Neuronal stem cell (in vitro differentiated cells): ENCODE measurements at regions not wholly inside any gene's neighbourhood (a gene's known extent, or its start where the extent isn't known, plus 50 kb on each side); places are given as distances from the start of the nearest gene placed in this dataset.
A peak's percentile ranks its signal among the peaks of the same experiment; 100 is the strongest.

Experiments
- DNase-seq: peaks from one replicate; pipeline ENCODE4 v3.0.0-alpha.2; 2013; ENCODE audit warnings: low spot score
- H2AFZ ChIP-seq: one replicate; pipeline ENCODE4 v1.6.1; 2013; ENCODE audit warnings: mild to moderate bottlenecking, low read length, inconsistent platforms
- H2AK5ac ChIP-seq: 2 replicates; pipeline ENCODE4 v1.6.1; 2013; ENCODE audit warnings: low read depth, mild to moderate bottlenecking, inconsistent platforms, low read length, moderate library complexity, mixed read lengths
- H2BK120ac ChIP-seq: 2 replicates; pipeline ENCODE4 v1.6.1; 2013; ENCODE audit warnings: low read depth, mild to moderate bottlenecking, inconsistent platforms, low read length, moderate library complexity, mixed read lengths
- H2BK12ac ChIP-seq: one replicate; pipeline ENCODE4 v1.6.1; 2013; ENCODE audit warnings: low read length, inconsistent platforms
- H2BK15ac ChIP-seq: 2 replicates; pipeline ENCODE4 v1.6.1; 2013; ENCODE audit warnings: mild to moderate bottlenecking, low read length, inconsistent platforms, mixed read lengths
- H2BK5ac ChIP-seq: one replicate; pipeline ENCODE4 v1.6.1; 2013; ENCODE audit warnings: inconsistent platforms, mild to moderate bottlenecking, low read length, moderate library complexity
- H3K14ac ChIP-seq: one replicate; pipeline ENCODE4 v1.6.1; 2013; ENCODE audit warnings: low read length, inconsistent platforms
- H3K18ac ChIP-seq: 2 replicates; pipeline ENCODE4 v1.6.1; 2013; ENCODE audit warnings: low read length, inconsistent platforms
- H3K23ac ChIP-seq: 2 replicates; pipeline ENCODE4 v1.6.1; 2013; ENCODE audit warnings: low read depth, mild to moderate bottlenecking, mixed read lengths, low read length, inconsistent platforms; ENCODE audit not compliant: poor library complexity
- H3K27ac ChIP-seq: replicated peaks from 3 replicates; pipeline ENCODE4 v1.5.1; 2013; ENCODE audit warnings: low read length, inconsistent platforms
- H3K27me3 ChIP-seq, 3 experiments: 2 replicates each; pipeline ENCODE4 v1.6.1; 2013; ENCODE audit warnings: low read length in 3 of 3, mild to moderate bottlenecking in 2 of 3, inconsistent platforms in 1 of 3, low read depth in 1 of 3, mixed read lengths in 1 of 3, moderate library complexity in 1 of 3; ENCODE audit not compliant: control insufficient read depth in 3 of 3, insufficient read depth in 3 of 3
- H3K36me3 ChIP-seq, 2 donors: replicated peaks in 1 of 2; 2 replicates each; pipeline ENCODE4 v1.6.1; 2013; ENCODE audit warnings: low read length in 2 of 2; ENCODE audit not compliant: control insufficient read depth in 2 of 2, insufficient read depth in 2 of 2
- H3K4ac ChIP-seq: 2 replicates; pipeline ENCODE4 v1.6.1; 2013; ENCODE audit warnings: inconsistent platforms, mild to moderate bottlenecking, low read length, moderate library complexity
- H3K4me1 ChIP-seq, 2 donors: 1 replicate in 1 of 2; 2 replicates in 1 of 2; pipeline ENCODE4 v1.6.1; 2013; ENCODE audit warnings: low read length in 2 of 2, low read depth in 1 of 2; ENCODE audit not compliant: control insufficient read depth in 2 of 2, insufficient read depth in 1 of 2
- H3K4me2 ChIP-seq: one replicate; pipeline ENCODE4 v1.6.1; 2013; ENCODE audit warnings: mild to moderate bottlenecking, low read length, inconsistent platforms; ENCODE audit not compliant: insufficient read depth, poor library complexity, severe bottlenecking
- H3K4me3 ChIP-seq, 2 donors: 2 replicates each; pipeline ENCODE4 v1.5.1; 2013; ENCODE audit warnings: low read length in 2 of 2, mild to moderate bottlenecking in 2 of 2, inconsistent platforms in 1 of 2, moderate library complexity in 1 of 2
- H3K79me1 ChIP-seq: one replicate; pipeline ENCODE4 v1.6.1; 2013; ENCODE audit warnings: low read depth, mild to moderate bottlenecking, inconsistent platforms, low read length, moderate library complexity
- H3K9ac ChIP-seq: one replicate; pipeline ENCODE4 v1.6.1; 2013; ENCODE audit warnings: mild to moderate bottlenecking, low read depth, low read length, inconsistent platforms; ENCODE audit not compliant: poor library complexity
- H3K9me3 ChIP-seq, 2 donors: replicated peaks in 1 of 2; 2 replicates each; pipeline versions ENCODE3 to v1.6.1; 2013; ENCODE audit warnings: low read length in 2 of 2, mild to moderate bottlenecking in 2 of 2, inconsistent platforms in 1 of 2, low read depth in 1 of 2, mixed read lengths in 1 of 2, moderate library complexity in 1 of 2; ENCODE audit not compliant: control insufficient read depth in 2 of 2, insufficient read depth in 1 of 2
- H4K8ac ChIP-seq: one replicate; pipeline ENCODE4 v1.6.1; 2013; ENCODE audit warnings: low read depth, mild to moderate bottlenecking, inconsistent platforms, low read length, moderate library complexity
- H4K91ac ChIP-seq: one replicate; pipeline ENCODE4 v1.6.1; 2013; ENCODE audit warnings: low read length, low read depth, mild to moderate bottlenecking, inconsistent platforms; ENCODE audit not compliant: poor library complexity
- WGBS, 2 donors: extraction: QIAGEN DNeasy Blood & Tissue Kit; methylation state at CpG; one replicate each; pipeline ENCODE4 v1.1.7; 2013; ENCODE audit warnings: missing lambda C conversion rate in 2 of 2, mixed read lengths in 1 of 2; ENCODE audit not compliant: insufficient read length in 2 of 2, insufficient replicate concordance in 1 of 2; ENCODE audit errors: extremely low coverage in 2 of 2; 5-methylcytosine and 5-hydroxymethylcytosine counted together

DNA sequence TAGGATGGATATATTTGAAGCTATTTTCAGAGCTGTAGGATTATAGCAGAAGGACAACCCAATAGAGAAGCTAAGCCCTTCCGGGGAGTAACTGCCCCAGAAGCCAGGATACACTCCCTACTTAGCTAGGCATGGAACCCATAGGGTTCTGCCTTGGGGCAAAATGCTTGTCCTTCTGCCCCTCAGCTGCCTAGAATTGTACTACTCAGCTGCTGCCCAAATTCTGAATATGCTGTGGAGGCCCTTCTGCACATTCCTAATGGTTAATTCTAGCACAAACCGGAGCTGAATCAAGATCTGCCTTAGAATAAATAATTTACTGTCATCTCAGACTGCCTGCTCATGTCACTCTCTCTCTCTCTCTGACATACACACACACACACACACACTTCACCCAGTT lies 297.7 kb upstream of the VCX3A start:
- Histone ChIP-seq H2AK5ac (no peak overlapping the region), H3K27me3 (no peaks in the 10 kb centered on the region), H3K18ac (no peak overlapping the region), H3K14ac (no peak overlapping the region), H3K27ac (no peak overlapping the region), H2BK5ac (no peak overlapping the region), H4K8ac (no peak overlapping the region), H2BK12ac (no peak overlapping the region), H3K4me2 (no peak overlapping the region), H4K91ac (no peak overlapping the region), H3K4ac (no peak overlapping the region), H3K9ac (no peak overlapping the region), H2BK15ac (no peak overlapping the region), H3K4me3 (no peak overlapping the region), H3K36me3 (no peaks in the 10 kb centered on the region), H3K79me1 (no peaks in the 10 kb centered on the region), H3K23ac (no peak overlapping the region), H3K4me1 (peaks cover 0 to 3% of the 10 kb centered on the region in 2 donors), H2AFZ (no peak overlapping the region), H2BK120ac (no peak overlapping the region), H3K9me3 (no peaks in the 10 kb centered on the region)
- WGBS, 2 donors: no CpG with 5 or more reads among the region's 2 CpGs
- no peak for DNase-seq

GRCh38 chrX:6826856-6827255 lies 291.9 kb upstream of the VCX3A start:
- Histone ChIP-seq H3K4ac (no peak overlapping the region), H3K36me3 (no peaks in the 10 kb centered on the region), H3K27me3 (no peaks in the 10 kb centered on the region), H2BK5ac (no peak overlapping the region), H3K79me1 (no peaks in the 10 kb centered on the region), H3K23ac (no peak overlapping the region), H2BK15ac (no peak overlapping the region), H2AFZ (no peak overlapping the region), H3K4me3 (no peak overlapping the region), H4K8ac (no peak overlapping the region), H3K4me2 (no peak overlapping the region), H3K4me1 (no peaks in the 10 kb centered on the region), H2BK12ac (no peak overlapping the region), H3K18ac (no peak overlapping the region), H3K9ac (no peak overlapping the region), H2AK5ac (no peak overlapping the region), H2BK120ac (no peak overlapping the region), H3K9me3 (no peaks in the 10 kb centered on the region), H3K14ac (no peak overlapping the region), H4K91ac (no peak overlapping the region), H3K27ac (no peak overlapping the region)
- no CpG with 5 or more reads among the region's 3 CpGs for WGBS, 2 donors
- no peak for DNase-seq

DNA sequence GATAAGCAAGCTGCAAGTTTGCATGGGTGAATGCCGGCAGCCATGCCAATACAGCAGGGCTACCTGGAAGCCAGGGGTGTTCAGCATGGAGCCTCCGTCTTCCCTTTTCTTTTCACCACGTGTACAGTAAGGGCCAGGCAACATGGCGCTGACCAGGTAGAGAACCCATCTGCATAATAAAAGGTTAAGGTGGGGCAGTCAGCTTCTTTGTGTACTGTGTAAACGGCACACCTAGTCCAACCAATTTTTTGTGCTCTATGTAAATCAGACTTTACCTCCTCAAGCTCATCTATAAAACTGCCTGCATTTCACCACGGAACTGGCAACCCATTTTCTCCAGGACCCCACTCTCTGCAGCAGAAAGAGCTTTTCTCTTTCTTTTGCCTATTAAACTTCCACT lies 286.8 kb upstream of the VCX3A start:
- Histone ChIP-seq H2BK120ac (no peak overlapping the region), H3K9ac (no peak overlapping the region), H3K4ac (no peak overlapping the region), H3K36me3 (no peaks in the 10 kb centered on the region), H3K14ac (no peak overlapping the region), H3K4me3 (no peak overlapping the region), H3K18ac (no peak overlapping the region), H3K9me3 (no peaks in the 10 kb centered on the region), H4K91ac (no peak overlapping the region), H2BK12ac (no peak overlapping the region), H3K23ac (no peak overlapping the region), H4K8ac (no peak overlapping the region), H3K4me1 (no peaks in the 10 kb centered on the region), H3K27me3 (no peaks in the 10 kb centered on the region), H2BK15ac (no peak overlapping the region), H2AK5ac (no peak overlapping the region), H2BK5ac (no peak overlapping the region), H3K79me1 (no peaks in the 10 kb centered on the region), H2AFZ (no peak overlapping the region), H3K4me2 (no peak overlapping the region), H3K27ac (no peak overlapping the region)
- DNase-seq: no peak
- WGBS, 2 donors: no CpG with 5 or more reads among the region's 6 CpGs

DNA sequence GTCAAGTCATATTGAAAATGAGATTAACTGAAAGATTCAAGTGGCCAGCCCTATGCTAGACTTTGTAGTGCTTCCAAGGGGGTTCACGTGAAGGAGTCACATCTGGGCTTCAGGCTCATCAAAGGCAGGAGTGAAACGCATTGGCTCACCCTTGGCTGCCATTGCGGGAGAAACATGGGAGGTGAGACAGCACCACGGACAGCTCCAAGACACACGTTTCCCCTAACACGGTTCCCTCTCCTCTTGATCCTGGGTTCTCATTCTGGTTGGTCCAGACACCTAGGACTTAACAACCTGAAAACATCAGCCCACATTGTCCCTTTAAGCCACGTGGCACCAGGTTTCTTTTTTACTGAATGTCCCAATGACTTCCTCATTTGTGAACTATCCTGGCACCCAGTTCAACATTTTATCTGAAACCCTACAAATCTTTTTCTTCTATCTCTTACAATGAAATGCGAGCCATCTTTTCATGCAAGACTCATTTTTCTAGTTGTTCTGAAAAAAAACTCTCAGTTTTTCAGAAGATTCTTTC lies 279.0 kb upstream of the VCX3A start:
- H3K4me3 ChIP-seq: no peak overlapping the region
- no peak overlapping the region for H2AFZ ChIP-seq
- H3K36me3 ChIP-seq: no peaks in the 10 kb centered on the region
- no peak overlapping the region for H3K4me2 ChIP-seq
- H3K18ac ChIP-seq: no peak overlapping the region
- peak; percentile 2 for DNase-seq
- no peak overlapping the region for H3K23ac ChIP-seq
- no peak overlapping the region for H2BK120ac ChIP-seq
- no peak overlapping the region for H3K9ac ChIP-seq
- H2AK5ac ChIP-seq: no peak overlapping the region
- no peak overlapping the region for H3K4ac ChIP-seq
- no peak overlapping the region for H4K8ac ChIP-seq
- no peaks in the 10 kb centered on the region for H3K79me1 ChIP-seq
- no peaks in the 10 kb centered on the region for H3K4me1 ChIP-seq
- no peak overlapping the region for H4K91ac ChIP-seq
- no peak overlapping the region for H3K27ac ChIP-seq
- no peak overlapping the region for H3K14ac ChIP-seq
- no peak overlapping the region for H2BK12ac ChIP-seq
- no peaks in the 10 kb centered on the region for H3K9me3 ChIP-seq
- H2BK15ac ChIP-seq: no peak overlapping the region
- H2BK5ac ChIP-seq: no peak overlapping the region
- no peaks in the 10 kb centered on the region for H3K27me3 ChIP-seq
- no CpG with 5 or more reads among the region's 8 CpGs for WGBS, 2 donors
